HEK293 (cell line): ENCODE measurements at regions not wholly inside any gene's neighbourhood (a gene's known extent, or its start where the extent isn't known, plus 50 kb on each side); places are given as distances from the start of the nearest gene placed in this dataset.

ENCODE experiments used
- CTCF ChIA-PET: fragments of 350-600 bp; formaldehyde crosslinking; extraction: SDS; loops from one replicate; lab custom pipeline; 2021; ENCODE audit warnings: antibody characterized with exemption; lab: Yijun Ruan, JAX
- POLR2A ChIA-PET: fragments of 300-600 bp; formaldehyde crosslinking; extraction: SDS; loops from one replicate; lab custom pipeline; 2020; ENCODE audit warnings: antibody characterized with exemption, inconsistent platforms; lab: Yijun Ruan, JAX
- H3K27ac ChIP-seq: fragments of 200-500 bp; sonication (Bioruptor generic); 2 replicates; pipeline ENCODE4 v1.5.1; 2014; ENCODE audit warnings: low read depth, low read length, control low read depth, inconsistent platforms; ENCODE audit errors: extremely low read depth
- H3K36me3 ChIP-seq, 2 experiments: fragments of 200-500 bp in 1 of 2; sonication (Bioruptor generic) in 1 of 2; 1 replicate in 1 of 2; 2 replicates in 1 of 2; pipeline ENCODE4 v1.5.1; 2014 to 2017; ENCODE audit warnings: inconsistent platforms in 2 of 2, low read length in 2 of 2; ENCODE audit not compliant: control insufficient read depth in 2 of 2, insufficient read depth in 1 of 2
- H3K4me1 ChIP-seq: fragments of 200-500 bp; sonication (Bioruptor generic); 2 replicates; pipeline ENCODE4 v1.5.1; 2014; ENCODE audit warnings: mild to moderate bottlenecking, low read length, inconsistent platforms; ENCODE audit not compliant: control insufficient read depth, insufficient read depth
- H3K4me3 ChIP-seq: 2 replicates; pipeline ENCODE4 v1.5.1; 2011; ENCODE audit warnings: low read depth, mild to moderate bottlenecking, control low read depth, low read length, moderate library complexity
- H3K9me3 ChIP-seq: fragments of 200-500 bp; sonication (Bioruptor generic); 2 replicates; pipeline ENCODE4 v1.5.1; 2014; ENCODE audit warnings: low read depth, low read length, inconsistent platforms; ENCODE audit not compliant: control insufficient read depth, insufficient read depth
- HOXD13 ChIP-seq: sonication (generic); formaldehyde crosslinking; IDR thresholded peaks from 2 replicates; pipeline ENCODE4 v1.8.0; 2022; ENCODE audit warnings: missing genetic modification reagents, borderline replicate concordance
- KLF1 ChIP-seq: fragments of 450-650 bp; formaldehyde crosslinking; IDR thresholded peaks from 2 replicates; pipeline ENCODE4 v1.5.1; 2016; ENCODE audit warnings: missing biosample characterization, missing genetic modification characterization
- PRDM10 ChIP-seq: fragments of 450-650 bp; formaldehyde crosslinking; IDR thresholded peaks from 2 replicates; pipeline ENCODE4 v1.5.1; 2016; ENCODE audit warnings: missing biosample characterization, missing genetic modification characterization
- SP2 ChIP-seq: fragments of 450-650 bp; formaldehyde crosslinking; IDR thresholded peaks from 2 replicates; pipeline ENCODE4 v1.5.1; 2016; ENCODE audit warnings: missing biosample characterization, missing genetic modification characterization
- ZBTB10 ChIP-seq: fragments of 450-650 bp; formaldehyde crosslinking; IDR thresholded peaks from 2 replicates; pipeline ENCODE4 v1.5.1; 2016; ENCODE audit warnings: missing biosample characterization, missing genetic modification characterization
- ZBTB8A ChIP-seq: fragments of 450-650 bp; formaldehyde crosslinking; IDR thresholded peaks from 2 replicates; pipeline ENCODE4 v1.5.1; 2016; ENCODE audit warnings: missing biosample characterization, missing genetic modification characterization
- ZNF10 ChIP-seq: fragments of 450-650 bp; formaldehyde crosslinking; IDR thresholded peaks from 2 replicates; pipeline ENCODE4 v1.5.1; 2017; ENCODE audit warnings: missing biosample characterization, missing genetic modification characterization
- ZNF174 ChIP-seq: fragments of 450-650 bp; formaldehyde crosslinking; IDR thresholded peaks from 2 replicates; pipeline ENCODE4 v1.5.0; 2017; ENCODE audit warnings: missing biosample characterization, mild to moderate bottlenecking, missing genetic modification characterization
- ZNF19 ChIP-seq: fragments of 450-650 bp; formaldehyde crosslinking; IDR thresholded peaks from 2 replicates; pipeline ENCODE4; 2016; ENCODE audit warnings: missing biosample characterization, missing genetic modification characterization, low read depth
- ZNF23 ChIP-seq: fragments of 450-650 bp; formaldehyde crosslinking; IDR thresholded peaks from 2 replicates; pipeline ENCODE4 v1.5.1; 2016; ENCODE audit warnings: missing biosample characterization, missing genetic modification characterization, borderline replicate concordance
- ZNF239 ChIP-seq: fragments of 450-650 bp; formaldehyde crosslinking; IDR thresholded peaks from 2 replicates; pipeline ENCODE4 v1.5.1; 2016; ENCODE audit warnings: missing biosample characterization, missing genetic modification characterization
- ZNF280C ChIP-seq: fragments of 450-650 bp; formaldehyde crosslinking; IDR thresholded peaks from 2 replicates; pipeline ENCODE4 v1.5.1; 2016; ENCODE audit warnings: missing biosample characterization, missing genetic modification characterization
- ZNF423 ChIP-seq: fragments of 450-650 bp; formaldehyde crosslinking; IDR thresholded peaks from 2 replicates; pipeline ENCODE4 v1.5.1; 2016; ENCODE audit warnings: missing biosample characterization, missing genetic modification characterization
- ZNF433 ChIP-seq: fragments of 450-650 bp; formaldehyde crosslinking; IDR thresholded peaks from 2 replicates; pipeline ENCODE4 v1.5.1; 2016; ENCODE audit warnings: missing biosample characterization, missing genetic modification characterization, low read depth
- ZNF585B ChIP-seq: fragments of 450-650 bp; formaldehyde crosslinking; IDR thresholded peaks from 2 replicates; pipeline ENCODE4 v1.5.1; 2016; ENCODE audit warnings: missing biosample characterization, missing genetic modification characterization
- ZNF600 ChIP-seq: fragments of 450-650 bp; formaldehyde crosslinking; IDR thresholded peaks from 2 replicates; pipeline ENCODE4 v1.5.1; 2016; ENCODE audit warnings: missing biosample characterization, missing genetic modification characterization
- ZNF701 ChIP-seq: fragments of 450-650 bp; formaldehyde crosslinking; IDR thresholded peaks from 2 replicates; pipeline ENCODE4 v1.5.1; 2016; ENCODE audit warnings: missing biosample characterization, missing genetic modification characterization
- ZNF830 ChIP-seq: fragments of 450-650 bp; IDR thresholded peaks from 2 replicates; pipeline ENCODE4 v1.5.0; 2018; ENCODE audit warnings: missing biosample characterization, missing genetic modification characterization, low read depth, mild to moderate bottlenecking, moderate library complexity
- ZNF837 ChIP-seq: fragments of 450-650 bp; formaldehyde crosslinking; IDR thresholded peaks from 2 replicates; pipeline ENCODE4 v1.5.1; 2016; ENCODE audit warnings: missing biosample characterization, missing genetic modification characterization
- ZSCAN16 ChIP-seq: fragments of 450-650 bp; formaldehyde crosslinking; IDR thresholded peaks from 2 replicates; pipeline ENCODE4 v1.5.1; 2016; ENCODE audit warnings: missing biosample characterization, missing genetic modification characterization
- ZSCAN18 ChIP-seq: fragments of 450-650 bp; formaldehyde crosslinking; IDR thresholded peaks from 2 replicates; pipeline ENCODE4 v1.5.1; 2016; ENCODE audit warnings: missing biosample characterization, missing genetic modification characterization
- TF ChIP-seq, protein P1 (sequence below): fragments of 450-650 bp; formaldehyde crosslinking; IDR thresholded peaks from 2 replicates; pipeline ENCODE4 v1.5.1; 2016; ENCODE audit warnings: missing biosample characterization, missing genetic modification characterization

GRCh38 chr5:145511351-145511750 is 323.8 kb downstream of the PRELID2 start:
- no peaks in the 10 kb centered on the region for H3K36me3 ChIP-seq
- ChIA-PET CTCF (no interaction called here), POLR2A (no interaction called here)
- no peaks in the 10 kb centered on the region for H3K9me3 ChIP-seq
- no peak overlapping the region for H3K27ac ChIP-seq
- H3K4me1 ChIP-seq, result no peaks in the 10 kb centered on the region
- no peak for TF ChIP-seq ZNF701 (tag by site-specific recombination)
- no peak for TF ChIP-seq HOXD13 (CRISPR knock-in tag)
- no peak for TF ChIP-seq ZNF423 (tag by site-specific recombination)
- TF ChIP-seq, protein P1, sequence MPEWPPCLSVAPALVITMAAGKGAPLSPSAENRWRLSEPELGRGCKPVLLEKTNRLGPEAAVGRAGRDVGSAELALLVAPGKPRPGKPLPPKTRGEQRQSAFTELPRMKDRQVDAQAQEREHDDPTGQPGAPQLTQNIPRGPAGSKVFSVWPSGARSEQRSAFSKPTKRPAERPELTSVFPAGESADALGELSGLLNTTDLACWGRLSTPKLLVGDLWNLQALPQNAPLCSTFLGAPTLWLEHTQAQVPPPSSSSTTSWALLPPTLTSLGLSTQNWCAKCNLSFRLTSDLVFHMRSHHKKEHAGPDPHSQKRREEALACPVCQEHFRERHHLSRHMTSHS (tag by site-specific recombination), result no peak
- TF ChIP-seq PRDM10, result no peak
- TF ChIP-seq ZNF280C (tag by site-specific recombination), result no peak
- no peak for TF ChIP-seq ZNF830 (tag by site-specific recombination)
- no peak for TF ChIP-seq ZNF10
- no peak for TF ChIP-seq ZNF837 (tag by site-specific recombination)
- no peak for TF ChIP-seq KLF1 (tag by site-specific recombination)
- no peak for TF ChIP-seq ZNF600
- TF ChIP-seq ZSCAN18 (tag by site-specific recombination), result no peak
- TF ChIP-seq ZSCAN16 (tag by site-specific recombination), result no peak
- TF ChIP-seq ZNF19, result no peak
- no peak for TF ChIP-seq SP2 (tag by site-specific recombination)
- TF ChIP-seq ZNF239 (tag by site-specific recombination), result no peak
- TF ChIP-seq ZBTB8A (tag by site-specific recombination), result no peak
- H3K4me3 ChIP-seq, result no peak overlapping the region

- TF ChIP-seq ZNF433 (no peak), ZNF23 (tag by site-specific recombination) (no peak), ZNF174 (no peak), ZBTB10 (tag by site-specific recombination) (no peak), ZNF585B (no peak)
- H3K36me3 ChIP-seq, result no peaks in the 10 kb centered on the region
- no peak overlapping the region for H3K27ac ChIP-seq
- no peak overlapping the region for H3K4me3 ChIP-seq
- H3K4me1 ChIP-seq, result no peaks in the 10 kb centered on the region
- CTCF ChIA-PET, result interaction anchor here (0.6 kb wide), 1 partner anchor 103 kb away, joined by 6 read pairs; no protein-coding TSS in a partner anchor
- no peaks in the 10 kb centered on the region for H3K9me3 ChIP-seq
- POLR2A ChIA-PET, result no interaction called here
Measured at GRCh38 chr5:145510769-145511168, 324.4 kb downstream of the PRELID2 start.
